Upper lobe of right lung (tissue), 1 donor: ENCODE measurements at regions not wholly inside any gene's neighbourhood (a gene's known extent, or its start where the extent isn't known, plus 50 kb on each side); places are given as distances from the start of the nearest gene placed in this dataset.

Experiments used
- ATAC-seq: fragments of 200-7000 bp; cut with Tn5 transposase; one replicate; pipeline ENCODE4 v1.9.1; 2020; ENCODE audit warnings: mild to moderate bottlenecking, moderate library complexity
- DNase-seq: peaks from one replicate; pipeline ENCODE4 v3.0.0-alpha.2; 2020
- H3K27ac ChIP-seq: fragments of 200-600 bp; one replicate; pipeline ENCODE4 v1.8.0; 2022
- H3K27me3 ChIP-seq: fragments of 200-600 bp; one replicate; pipeline ENCODE4 v1.8.0; 2022; ENCODE audit warnings: mild to moderate bottlenecking
- H3K36me3 ChIP-seq: fragments of 200-600 bp; one replicate; pipeline ENCODE4 v1.8.0; 2022
- H3K4me1 ChIP-seq: fragments of 200-600 bp; one replicate; pipeline ENCODE4 v1.8.0; 2022
- H3K4me3 ChIP-seq: fragments of 200-600 bp; one replicate; pipeline ENCODE4 v1.8.0; 2022; ENCODE audit warnings: mild to moderate bottlenecking
- H3K9me3 ChIP-seq: fragments of 200-600 bp; one replicate; pipeline ENCODE4 v1.8.0; 2022
- CTCF ChIP-seq: fragments of 200-600 bp; IDR thresholded peaks from one replicate; pipeline ENCODE4 v1.8.0; 2022; ENCODE audit warnings: antibody characterized with exemption
- intact Hi-C: fragments of 100-400 bp; cut with DNase I; formaldehyde crosslinking; loops from one replicate; pipeline ENCODE4 v1.11.0; 2022
- donor health status: DM: no; HTN: yes; CAD: no; lungs with severe emphysema.

DNA sequence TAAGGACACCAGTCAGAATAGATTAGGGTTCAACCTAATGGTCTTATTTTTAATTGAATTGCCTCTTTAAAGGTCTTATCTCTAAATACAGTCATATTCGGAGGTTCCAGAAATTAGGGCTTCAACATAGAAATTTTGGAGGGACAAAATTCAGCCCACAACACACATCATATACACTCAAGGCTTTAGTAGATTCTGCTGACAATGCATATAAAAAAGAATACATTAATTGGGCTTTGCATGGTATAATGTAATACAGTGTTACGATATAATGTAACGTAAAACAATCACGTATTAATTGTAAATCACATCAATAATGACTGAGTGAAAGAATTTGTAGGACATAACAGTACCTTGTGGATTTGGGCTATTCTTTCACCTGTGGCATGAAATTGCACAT, 787.8 kb downstream of the STIM2 start:
- ATAC-seq: no peak

GRCh38 chr4:27662426-27662825, 801.8 kb downstream of the STIM2 start:
- intact Hi-C loops: no loop called here

More for the DNA sequence above, 787.8 kb downstream of the STIM2 start:
- no peak for TF ChIP-seq CTCF
- Histone ChIP-seq H3K4me1 (no peaks in the 10 kb centered on the region), H3K27me3 (no peaks in the 10 kb centered on the region), H3K9me3 (no peaks in the 10 kb centered on the region), H3K4me3 (no peak overlapping the region), H3K36me3 (no peaks in the 10 kb centered on the region), H3K27ac (no peak overlapping the region)
- no peak for DNase-seq
- intact Hi-C loops: no loop called here

DNA sequence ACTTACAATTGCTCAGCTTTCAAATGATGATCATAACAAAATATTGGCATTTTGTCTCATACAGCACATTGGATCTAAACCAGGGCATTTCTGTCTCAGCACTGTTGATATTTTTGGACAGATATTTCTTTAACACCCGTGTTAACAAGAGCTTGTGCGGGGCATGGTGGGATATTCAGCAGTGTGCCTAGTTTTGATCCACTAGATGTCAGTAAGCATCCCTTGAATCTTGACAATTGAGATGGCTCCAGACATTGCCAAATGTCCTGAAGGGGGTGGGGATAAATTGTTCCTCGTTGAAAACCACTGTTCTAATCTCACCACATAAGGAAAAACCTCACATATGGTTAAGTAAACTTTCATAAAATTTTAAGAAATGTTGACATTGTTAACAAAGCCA, 806.3 kb downstream of the STIM2 start:
- no peaks in the 10 kb centered on the region for H3K36me3 ChIP-seq
- no peak overlapping the region for H3K4me3 ChIP-seq
- no peaks in the 10 kb centered on the region for H3K9me3 ChIP-seq
- no peak for ATAC-seq
- DNase-seq: no peak
- H3K27me3 ChIP-seq: no peaks in the 10 kb centered on the region
- intact Hi-C loops: no loop called here
- H3K27ac ChIP-seq: no peak overlapping the region
- no peaks in the 10 kb centered on the region for H3K4me1 ChIP-seq
- no peak for TF ChIP-seq CTCF

More at GRCh38 chr4:27662426-27662825, 801.8 kb downstream of the STIM2 start:
- Histone ChIP-seq H3K4me3 (no peak overlapping the region), H3K27me3 (no peaks in the 10 kb centered on the region), H3K4me1 (no peaks in the 10 kb centered on the region), H3K27ac (no peak overlapping the region), H3K9me3 (no peaks in the 10 kb centered on the region), H3K36me3 (no peaks in the 10 kb centered on the region)
- DNase-seq: no peak
- TF ChIP-seq CTCF: no peak
- ATAC-seq: no peak

GRCh38 chr4:27668001-27668400, 807.4 kb downstream of the STIM2 start:
- Histone ChIP-seq H3K4me1 (no peaks in the 10 kb centered on the region), H3K27ac (no peak overlapping the region), H3K4me3 (no peak overlapping the region), H3K27me3 (no peaks in the 10 kb centered on the region), H3K36me3 (no peaks in the 10 kb centered on the region), H3K9me3 (no peaks in the 10 kb centered on the region)
- intact Hi-C loops: no loop called here
- no peak for DNase-seq
- no peak for TF ChIP-seq CTCF
- ATAC-seq: no peak

- H3K27me3 ChIP-seq: no peaks in the 10 kb centered on the region
- H3K4me1 ChIP-seq: no peaks in the 10 kb centered on the region
- H3K9me3 ChIP-seq: no peaks in the 10 kb centered on the region
- H3K4me3 ChIP-seq: no peak overlapping the region
- no peaks in the 10 kb centered on the region for H3K36me3 ChIP-seq
- ATAC-seq: peak; percentile 72
- H3K27ac ChIP-seq: no peak overlapping the region
- no peak for DNase-seq
- TF ChIP-seq CTCF: no peak
- intact Hi-C loops: no loop called here
Observed at GRCh38 chr4:27678027-27678426, 817.4 kb downstream of the STIM2 start.

- H3K4me3 ChIP-seq: no peak overlapping the region
- H3K27ac ChIP-seq: no peak overlapping the region
- ATAC-seq (peak; percentile 94), DNase-seq (peak; percentile 56)
- H3K27me3 ChIP-seq: no peaks in the 10 kb centered on the region
- TF ChIP-seq CTCF: peak; percentile 68
- no peaks in the 10 kb centered on the region for H3K9me3 ChIP-seq
- H3K36me3 ChIP-seq: no peaks in the 10 kb centered on the region
- no peaks in the 10 kb centered on the region for H3K4me1 ChIP-seq
- intact Hi-C loops: no loop called here
Observed at GRCh38 chr4:27684610-27685011, 824.0 kb downstream of the STIM2 start.
